GM12864 (cell line): ENCODE measurements at regions not wholly inside any gene's neighbourhood (a gene's known extent, or its start where the extent isn't known, plus 50 kb on each side); places are given as distances from the start of the nearest gene placed in this dataset.

Experiments
- DNase-seq: peaks from one replicate; pipeline ENCODE4 v3.0.0-alpha.2; 2011; ENCODE audit warnings: low read depth
- H3K4me3 ChIP-seq: 2 replicates; pipeline ENCODE4 v1.5.1; 2011; ENCODE audit warnings: mild to moderate bottlenecking, low read depth, low read length, control low read depth
- CTCF ChIP-seq: IDR thresholded peaks from 2 replicates; pipeline ENCODE4 v1.5.1; 2011; ENCODE audit warnings: low read depth, mild to moderate bottlenecking, moderate library complexity, low read length, control low read depth, inconsistent platforms; ENCODE audit errors: missing control alignments

DNA sequence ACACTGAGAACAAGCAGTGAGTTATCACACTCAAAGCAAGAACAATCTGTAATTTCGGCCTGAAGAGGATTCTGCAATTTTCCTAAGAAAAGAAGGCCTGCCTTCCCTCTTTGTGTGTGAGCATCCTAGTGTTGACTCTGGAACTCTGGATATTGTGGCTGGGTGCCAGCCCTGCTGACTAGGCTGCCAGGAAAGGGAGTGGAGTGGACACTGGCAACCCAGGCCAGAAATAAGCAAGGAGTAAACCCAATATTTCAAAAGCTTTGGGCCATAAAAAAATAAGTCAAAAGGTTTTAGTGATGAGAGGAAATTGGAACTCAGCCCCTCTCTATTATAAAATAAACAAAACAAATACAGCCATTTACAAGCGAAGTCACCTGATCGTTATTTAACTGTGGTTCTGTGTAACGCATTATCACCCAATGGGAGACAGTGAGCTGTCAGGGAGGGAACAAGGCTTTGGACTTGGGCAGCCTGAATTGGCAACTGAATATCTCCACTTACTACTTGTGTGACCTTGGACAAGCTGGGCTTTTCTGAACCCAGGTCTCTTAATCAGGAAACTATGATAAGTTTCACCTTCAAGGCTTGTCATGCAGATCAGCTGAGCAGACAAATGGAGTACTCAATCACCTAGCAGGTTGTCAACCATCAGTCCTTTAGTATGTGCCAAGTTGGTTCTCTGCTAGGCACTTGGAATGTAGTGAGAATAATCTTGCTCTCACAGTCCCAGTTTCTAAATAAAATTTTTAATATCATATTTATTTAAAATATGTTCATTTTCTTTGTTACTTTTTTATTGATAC is 196.2 kb downstream of the PAX1 start:
- no peak overlapping the region for H3K4me3 ChIP-seq
- DNase-seq = no peak
- TF ChIP-seq CTCF = no peak

- no peak for DNase-seq
- TF ChIP-seq CTCF = no peak
- H3K4me3 ChIP-seq = no peak overlapping the region
Measured at GRCh38 chr20:21900431-21900830, 195.0 kb downstream of the PAX1 start.

GRCh38 chr20:21874921-21875320 is 169.5 kb downstream of the PAX1 start:
- H3K4me3 ChIP-seq = no peak overlapping the region
- no peak for TF ChIP-seq CTCF
- DNase-seq = no peak

GRCh38 chr20:21874127-21874526 is 168.7 kb downstream of the PAX1 start:
- DNase-seq = no peak
- H3K4me3 ChIP-seq = no peak overlapping the region
- TF ChIP-seq CTCF = no peak

- TF ChIP-seq CTCF = no peak
- no peak for DNase-seq
Measured at GRCh38 chr20:21873291-21873690, 167.8 kb downstream of the PAX1 start.

DNA sequence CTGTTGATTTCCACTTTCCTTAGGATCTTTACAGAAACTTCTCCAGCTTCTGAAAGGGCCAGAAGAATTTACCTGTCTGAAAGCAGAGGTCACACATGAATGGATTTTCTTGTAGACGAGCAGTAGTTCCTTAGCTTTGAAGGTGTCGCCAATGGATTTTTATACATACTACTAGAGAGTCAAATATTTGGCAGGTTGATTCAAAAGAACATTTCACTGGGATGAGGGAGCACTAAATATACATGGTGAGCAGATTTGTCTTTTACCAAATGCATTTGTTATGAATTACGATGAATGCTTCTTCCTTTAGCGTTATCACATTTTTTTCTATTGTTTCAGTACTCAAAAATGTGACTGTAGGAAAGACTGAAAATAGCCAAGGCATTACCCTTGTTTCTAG is 162.3 kb downstream of the PAX1 start:
- no peak for TF ChIP-seq CTCF
- no peak overlapping the region for H3K4me3 ChIP-seq
- no peak for DNase-seq

More at GRCh38 chr20:21873291-21873690, 167.8 kb downstream of the PAX1 start:
- H3K4me3 ChIP-seq = no peak overlapping the region

DNA sequence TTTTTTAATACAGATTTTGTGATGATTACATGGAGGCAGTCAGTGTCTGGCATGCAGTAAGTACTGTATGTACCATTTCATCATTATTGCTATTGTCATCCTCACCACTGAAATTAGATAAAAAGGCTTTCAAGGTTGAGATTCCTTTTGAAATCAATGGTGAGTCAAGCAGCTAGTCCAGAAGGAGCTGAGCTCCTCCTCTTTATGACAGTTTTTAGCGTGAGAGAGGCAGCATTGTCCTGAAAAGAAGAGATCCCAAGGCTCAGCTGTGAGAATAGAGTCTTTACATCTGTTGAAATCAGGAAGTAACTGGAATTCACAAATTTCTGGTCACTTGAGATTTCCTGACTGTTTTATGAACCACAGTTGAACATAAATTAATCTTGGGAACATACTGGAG is 161.9 kb downstream of the PAX1 start:
- no peak for DNase-seq
- H3K4me3 ChIP-seq = no peak overlapping the region
- no peak for TF ChIP-seq CTCF
